NCI-H345 treated with DMSO at 0.1 percent for 48 hours (cell line): ENCODE measurements at regions not wholly inside any gene's neighbourhood (a gene's known extent, or its start where the extent isn't known, plus 50 kb on each side); places are given as distances from the start of the nearest gene placed in this dataset.

Experiments
- DNase-seq: peaks from one replicate; lab custom pipeline; 2025; ENCODE audit not compliant: unreplicated experiment; lab: John Stamatoyannopoulos, UW

GRCh38 chr10:130740915-130741750 lies 570.4 kb downstream of the TCERG1L start:
- no peak for DNase-seq

GRCh38 chr10:130741901-130742855 lies 569.3 kb downstream of the TCERG1L start:
- DNase-seq: no peak

- no peak for DNase-seq
Measured at GRCh38 chr10:130742941-130743675, 568.4 kb downstream of the TCERG1L start.

- DNase-seq: no peak
Measured at GRCh38 chr10:130743751-130744271, 567.7 kb downstream of the TCERG1L start.

GRCh38 chr10:130744631-130745030 lies 566.9 kb downstream of the TCERG1L start:
- DNase-seq: no peak

DNA sequence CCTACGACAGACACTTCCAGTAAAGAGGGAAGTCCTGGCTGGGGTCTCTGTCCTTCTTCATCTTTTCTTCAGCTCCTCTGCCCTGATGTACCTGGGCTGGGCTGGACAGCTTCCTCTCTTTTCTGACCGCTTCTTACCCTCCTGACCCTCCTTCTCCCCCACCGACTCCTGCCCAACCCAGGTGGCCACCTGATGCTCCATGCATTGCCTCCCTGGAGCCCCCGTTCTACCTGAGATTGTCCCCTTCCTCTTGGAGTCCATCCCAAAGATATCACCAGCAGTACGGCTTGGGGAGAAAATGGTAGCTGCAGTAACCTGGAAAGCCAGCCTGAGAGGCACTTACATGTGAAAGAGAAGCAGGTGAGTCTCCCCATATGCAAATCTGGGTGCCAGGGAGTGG lies 566.3 kb downstream of the TCERG1L start:
- DNase-seq: no peak

DNA sequence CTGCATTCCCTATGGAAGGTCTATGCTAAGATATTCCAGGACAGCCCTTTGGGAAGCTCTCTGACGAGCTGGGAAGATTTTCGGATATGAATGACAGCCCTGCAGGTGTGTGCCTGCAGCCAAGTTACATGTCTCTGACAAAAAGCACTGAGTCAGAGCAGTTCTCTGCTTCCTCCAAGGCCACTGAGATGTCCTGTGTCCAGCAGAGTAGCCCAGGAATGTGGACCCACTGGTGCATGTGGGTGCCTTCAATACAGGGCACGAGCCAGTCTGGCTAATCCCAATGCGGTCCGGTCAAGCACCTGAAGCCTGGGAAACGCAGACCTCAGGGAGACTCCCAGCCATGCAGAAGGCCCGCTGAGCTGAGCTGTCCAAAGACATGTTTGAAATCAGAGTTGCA lies 565.7 kb downstream of the TCERG1L start:
- DNase-seq: no peak

GRCh38 chr10:130746311-130746710 lies 565.2 kb downstream of the TCERG1L start:
- DNase-seq: no peak

DNA sequence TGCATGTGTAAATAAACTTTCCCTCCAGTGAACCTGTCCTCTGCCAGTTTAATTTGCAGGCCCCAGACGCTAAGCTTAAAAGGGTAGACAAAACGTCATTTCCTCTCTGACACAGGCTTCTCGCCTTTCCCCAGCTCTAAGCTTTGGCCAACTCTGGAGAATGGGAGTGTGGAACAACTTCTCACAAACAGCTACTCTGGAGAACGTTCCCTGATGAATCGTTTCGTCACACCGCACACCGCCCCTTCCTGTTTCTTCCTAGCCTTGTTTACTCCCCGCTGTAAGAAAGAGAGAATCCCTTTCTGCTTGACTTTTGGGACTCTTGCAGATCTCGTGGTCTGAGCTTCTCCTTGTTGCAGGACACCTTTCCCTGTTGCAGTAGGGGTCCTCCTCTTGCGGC lies 564.2 kb downstream of the TCERG1L start:
- DNase-seq: no peak

DNA sequence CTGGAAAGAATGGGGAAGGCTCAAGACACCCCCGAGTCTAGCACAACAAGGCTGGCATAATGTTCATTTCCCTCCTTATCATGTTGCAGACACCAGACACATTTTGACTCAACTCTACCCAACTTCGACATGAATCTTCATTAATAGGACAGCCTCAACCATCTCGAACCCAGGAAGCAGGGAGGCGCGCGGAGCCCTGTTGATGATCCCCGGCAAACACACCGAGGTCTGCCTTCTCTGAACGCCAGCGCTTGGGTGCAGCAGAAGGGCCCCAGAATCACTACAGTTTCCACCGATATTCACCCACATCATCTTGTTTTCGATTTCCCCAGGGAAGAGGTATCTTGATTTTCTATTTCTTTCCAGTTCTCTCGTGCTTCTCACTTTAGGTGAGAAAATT lies 563.6 kb downstream of the TCERG1L start:
- no peak for DNase-seq

GRCh38 chr10:130748409-130749057 lies 563.0 kb downstream of the TCERG1L start:
- DNase-seq: no peak

DNA sequence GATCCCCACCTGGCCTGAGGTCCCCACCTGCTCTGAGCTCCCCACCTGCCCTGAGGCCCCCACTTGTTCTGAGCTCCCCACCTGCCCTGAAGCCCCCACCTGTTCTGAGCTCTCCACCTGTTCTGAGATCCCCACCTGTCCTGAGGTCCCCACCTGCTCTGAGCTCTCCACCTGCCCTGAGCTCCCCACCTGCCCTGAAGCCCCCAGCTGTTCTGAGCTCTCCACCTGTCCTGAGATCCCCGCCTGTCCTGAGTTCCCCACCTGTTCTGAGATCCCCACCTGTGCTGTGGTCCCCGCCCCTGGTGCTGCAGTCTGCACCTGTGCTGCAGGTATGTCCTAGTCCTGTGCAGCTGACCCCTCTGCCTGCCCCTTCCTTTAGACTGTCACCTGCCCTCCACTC lies 561.6 kb downstream of the TCERG1L start:
- no peak for DNase-seq

GRCh38 chr10:130750441-130750840 lies 561.1 kb downstream of the TCERG1L start:
- no peak for DNase-seq

GRCh38 chr10:130751106-130751840 lies 560.2 kb downstream of the TCERG1L start:
- no peak for DNase-seq

GRCh38 chr10:130751851-130752250 lies 559.7 kb downstream of the TCERG1L start:
- DNase-seq: no peak

GRCh38 chr10:130756651-130757050 lies 554.9 kb downstream of the TCERG1L start:
- no peak for DNase-seq

DNA sequence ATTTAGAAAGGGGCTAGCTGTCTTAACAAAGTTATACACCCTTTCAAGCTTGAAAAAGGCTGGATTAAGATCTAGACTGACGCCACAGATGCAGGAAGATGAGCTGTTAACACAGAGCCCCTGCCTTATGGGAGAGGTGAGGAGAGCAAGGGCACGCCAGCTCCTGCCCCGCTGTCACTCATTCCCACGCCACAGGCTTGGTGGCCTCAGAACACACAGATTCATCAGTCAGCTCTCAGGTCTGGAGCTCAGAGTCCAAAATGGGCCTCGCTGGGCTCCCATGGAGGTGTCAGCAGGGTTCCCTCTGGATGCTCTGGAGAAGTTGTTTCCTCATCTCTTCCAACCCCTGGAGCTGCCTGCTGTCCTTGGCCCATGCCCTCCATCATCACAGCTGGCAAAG lies 554.2 kb downstream of the TCERG1L start:
- no peak for DNase-seq

- DNase-seq: no peak
Measured at GRCh38 chr10:130757821-130758489, 553.6 kb downstream of the TCERG1L start.

DNA sequence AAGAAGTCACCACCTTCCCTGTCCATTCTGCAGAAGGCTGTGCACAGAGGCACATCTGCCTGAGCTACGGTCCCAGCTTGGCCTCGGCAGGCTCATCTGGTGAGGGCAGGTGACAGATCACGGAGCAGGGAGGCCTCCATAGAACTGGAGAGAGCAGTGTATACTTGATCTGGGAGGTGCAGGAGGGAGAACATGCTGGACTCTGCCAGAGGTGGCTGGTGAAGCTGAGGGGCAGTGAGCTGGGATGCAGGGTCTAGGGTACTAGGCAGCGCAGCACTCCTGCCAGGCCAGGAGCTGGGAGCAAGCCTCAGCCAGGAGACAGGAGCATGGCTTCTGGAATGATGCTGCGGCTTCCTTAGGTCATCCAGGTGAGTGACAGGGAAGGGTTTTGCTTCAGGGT lies 553.0 kb downstream of the TCERG1L start:
- DNase-seq: no peak
